ENCODE measurements at regions not wholly inside any gene's neighbourhood (a gene's known extent, or its start where the extent isn't known, plus 50 kb on each side); places are given as distances from the start of the nearest gene placed in this dataset.

GRCh38 chr1:65021795-65022194 is 55.4 kb upstream of the JAK1 start:
- peak in 1 of 3 donors; percentile 42 for TF ChIP-seq POLR2AphosphoS5 (IDR thresholded peaks at IDR 0.05)
- TF ChIP-seq, protein P1, sequence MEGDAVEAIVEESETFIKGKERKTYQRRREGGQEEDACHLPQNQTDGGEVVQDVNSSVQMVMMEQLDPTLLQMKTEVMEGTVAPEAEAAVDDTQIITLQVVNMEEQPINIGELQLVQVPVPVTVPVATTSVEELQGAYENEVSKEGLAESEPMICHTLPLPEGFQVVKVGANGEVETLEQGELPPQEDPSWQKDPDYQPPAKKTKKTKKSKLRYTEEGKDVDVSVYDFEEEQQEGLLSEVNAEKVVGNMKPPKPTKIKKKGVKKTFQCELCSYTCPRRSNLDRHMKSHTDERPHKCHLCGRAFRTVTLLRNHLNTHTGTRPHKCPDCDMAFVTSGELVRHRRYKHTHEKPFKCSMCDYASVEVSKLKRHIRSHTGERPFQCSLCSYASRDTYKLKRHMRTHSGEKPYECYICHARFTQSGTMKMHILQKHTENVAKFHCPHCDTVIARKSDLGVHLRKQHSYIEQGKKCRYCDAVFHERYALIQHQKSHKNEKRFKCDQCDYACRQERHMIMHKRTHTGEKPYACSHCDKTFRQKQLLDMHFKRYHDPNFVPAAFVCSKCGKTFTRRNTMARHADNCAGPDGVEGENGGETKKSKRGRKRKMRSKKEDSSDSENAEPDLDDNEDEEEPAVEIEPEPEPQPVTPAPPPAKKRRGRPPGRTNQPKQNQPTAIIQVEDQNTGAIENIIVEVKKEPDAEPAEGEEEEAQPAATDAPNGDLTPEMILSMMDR (IDR thresholded peaks at IDR 0.05) = no peak
- no peak for TF ChIP-seq EP300 (IDR thresholded peaks at IDR 0.05; ENCODE audit: low read depth)
